ENCODE measurements at regions not wholly inside any gene's neighbourhood (a gene's known extent, or its start where the extent isn't known, plus 50 kb on each side); places are given as distances from the start of the nearest gene placed in this dataset.

GRCh38 chr2:103121106-103121505 is 359.3 kb downstream of the TMEM182 start:
- H2BK5ac ChIP-seq (ENCODE audit: low read depth, low read length): no peak overlapping the region
- H4K8ac ChIP-seq (ENCODE audit: extremely low read depth, insufficient read depth, low read length): no peak overlapping the region
- H2AK5ac ChIP-seq (ENCODE audit: low read depth, low read length): no peak overlapping the region
- H2BK15ac ChIP-seq (ENCODE audit: low read length): no peak overlapping the region
- no peak overlapping the region for H4K5ac ChIP-seq (ENCODE audit: insufficient read length, low read depth, low read length)
- H3K18ac ChIP-seq (ENCODE audit: extremely low read depth, low read length): no peak overlapping the region
- no peak overlapping the region for H3K4ac ChIP-seq (replicated peaks; ENCODE audit: insufficient read length, low read depth, low read length)
- TF ChIP-seq SP1 (IDR thresholded peaks at IDR 0.05; ENCODE audit: low read depth, low read length): no peak
- no peaks in the 10 kb centered on the region for H3K79me2 ChIP-seq (ENCODE audit: control insufficient read depth in 1 of 2, insufficient read depth in 2 of 2, low read length in 2 of 2)
- no peaks in the 10 kb centered on the region for H3K36me3 ChIP-seq (ENCODE audit: control insufficient read depth in 2 of 4, insufficient read depth in 4 of 4, low read length in 3 of 4)
- no peak overlapping the region for H2BK12ac ChIP-seq (ENCODE audit: low read depth, low read length)
- no peaks in the 10 kb centered on the region for H3K79me1 ChIP-seq (ENCODE audit: low read depth, low read length)
- WGBS, 2 experiments (ENCODE audit: extremely low coverage in 1 of 2, insufficient coverage in 1 of 2, insufficient read length in 1 of 2, insufficient replicate concordance in 2 of 2, low coverage in 1 of 2, low lambda C conversion rate in 2 of 2, missing lambda C conversion rate in 1 of 2): 100% methylated on average over 1 of the region's 1 CpG; no CpG with 5 or more reads in 1 of the 2 experiments
- FAIRE-seq: no peak
- H3K27ac ChIP-seq (ENCODE audit: low read depth, low read length): no peak overlapping the region
- no peak overlapping the region for H3K23ac ChIP-seq (ENCODE audit: insufficient read length)
- H4K20me1 ChIP-seq (replicated peaks in 1 of 2; ENCODE audit: control insufficient read depth in 1 of 2, insufficient read depth in 2 of 2, low read length in 2 of 2): no peaks in the 10 kb centered on the region
- no peak overlapping the region for H3K4me2 ChIP-seq (ENCODE audit: insufficient read depth in 1 of 2, low read depth in 2 of 2, low read length in 2 of 2)
- H2AFZ ChIP-seq (ENCODE audit: low read length): no peak overlapping the region
- H2BK20ac ChIP-seq (ENCODE audit: low read length): no peak overlapping the region
- POLR2A ChIA-PET (ENCODE audit: partially characterized antibody): no interaction called here
- no peaks in the 10 kb centered on the region for H3K9me3 ChIP-seq (ENCODE audit: insufficient read depth in 2 of 2, low read depth in 1 of 2, low read length in 1 of 2)
- no peak overlapping the region for H3K9ac ChIP-seq (replicated peaks in 1 of 4; ENCODE audit: extremely low read depth in 1 of 4, low read depth in 3 of 4, low read length in 3 of 4)
- H3K23me2 ChIP-seq (ENCODE audit: low read depth, low read length): no peaks in the 10 kb centered on the region
- CTCF ChIA-PET (ENCODE audit: partially characterized antibody): no interaction called here
- no peaks in the 10 kb centered on the region for H3K27me3 ChIP-seq (replicated peaks in 1 of 4; ENCODE audit: control insufficient read depth in 3 of 4, extremely low read depth in 1 of 4, insufficient read depth in 3 of 4, low read length in 3 of 4)
- H3K14ac ChIP-seq (ENCODE audit: insufficient read length): no peak overlapping the region
- no peak overlapping the region for H3K4me3 ChIP-seq (ENCODE audit: extremely low read depth in 1 of 4, insufficient read depth in 2 of 4, low read depth in 3 of 4, low read length in 4 of 4)
- no peak overlapping the region for H2BK120ac ChIP-seq (replicated peaks; ENCODE audit: low read depth, low read length)
- H3K56ac ChIP-seq (replicated peaks; ENCODE audit: insufficient read length, low read depth, low read length): no peak overlapping the region
- H3K4me1 ChIP-seq (replicated peaks in 1 of 4; ENCODE audit: control insufficient read depth in 3 of 4, insufficient read depth in 4 of 4, low read length in 3 of 4): no peaks in the 10 kb centered on the region
- no peak for DNase-seq (ENCODE audit: low read depth in 1 of 2, low spot score in 2 of 2)
- no peak overlapping the region for H4K91ac ChIP-seq (replicated peaks; ENCODE audit: insufficient read length, low read length)
